ENCODE measurements at regions not wholly inside any gene's neighbourhood (a gene's known extent, or its start where the extent isn't known, plus 50 kb on each side); places are given as distances from the start of the nearest gene placed in this dataset.

DNA sequence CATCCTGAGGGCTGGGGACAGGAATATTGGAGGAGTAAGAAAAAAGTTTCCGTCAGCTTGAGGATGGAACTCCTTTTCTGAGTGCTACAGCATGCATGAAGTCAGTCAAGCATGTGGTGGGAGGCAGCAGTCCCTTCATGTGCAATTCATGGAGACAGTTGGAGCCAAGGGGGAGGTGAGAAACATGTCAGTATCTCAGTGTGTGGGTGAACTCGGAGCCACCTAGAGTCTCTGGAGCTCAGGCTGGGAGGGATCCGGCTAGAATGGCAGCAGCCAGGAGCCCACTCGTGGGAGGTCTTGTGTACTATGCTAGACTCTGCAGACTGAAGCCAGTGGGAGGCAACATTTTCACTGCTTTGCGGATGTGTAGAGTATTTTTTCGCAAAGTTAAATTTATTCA lies 60.3 kb downstream of the AVPR1A start:
- DNase-seq (no peak), ATAC-seq (no peak)
- no TSS peak for BruUV-seq (replicated peaks)
- H3K27me3 ChIP-seq (ENCODE audit: low read length): peaks cover 37% of the 10 kb centered on the region
- no peak overlapping the region for H3K27ac ChIP-seq (ENCODE audit: low read length)
- H3K79me2 ChIP-seq (ENCODE audit: low read length): no peaks in the 10 kb centered on the region
- CTCF ChIA-PET: no interaction called here
- POLR2A ChIA-PET (ENCODE audit: unreplicated experiment): no interaction called here
- H2AFZ ChIP-seq (ENCODE audit: low read length): no peak overlapping the region
- no peaks in the 10 kb centered on the region for H4K20me1 ChIP-seq (ENCODE audit: low read length)
- no peaks in the 10 kb centered on the region for H3K9me3 ChIP-seq (ENCODE audit: low read length)
- no peaks in the 10 kb centered on the region for H3F3A ChIP-seq (ENCODE audit: low read length, unreplicated experiment)
- TF ChIP-seq EZH2 (IDR thresholded peaks at IDR 0.05; ENCODE audit: low read length, unreplicated experiment) (no peak), EZH2phosphoT487 (IDR thresholded peaks at IDR 0.05; ENCODE audit: borderline replicate concordance, low read length) (no peak)
- TF ChIP-seq, protein P1, sequence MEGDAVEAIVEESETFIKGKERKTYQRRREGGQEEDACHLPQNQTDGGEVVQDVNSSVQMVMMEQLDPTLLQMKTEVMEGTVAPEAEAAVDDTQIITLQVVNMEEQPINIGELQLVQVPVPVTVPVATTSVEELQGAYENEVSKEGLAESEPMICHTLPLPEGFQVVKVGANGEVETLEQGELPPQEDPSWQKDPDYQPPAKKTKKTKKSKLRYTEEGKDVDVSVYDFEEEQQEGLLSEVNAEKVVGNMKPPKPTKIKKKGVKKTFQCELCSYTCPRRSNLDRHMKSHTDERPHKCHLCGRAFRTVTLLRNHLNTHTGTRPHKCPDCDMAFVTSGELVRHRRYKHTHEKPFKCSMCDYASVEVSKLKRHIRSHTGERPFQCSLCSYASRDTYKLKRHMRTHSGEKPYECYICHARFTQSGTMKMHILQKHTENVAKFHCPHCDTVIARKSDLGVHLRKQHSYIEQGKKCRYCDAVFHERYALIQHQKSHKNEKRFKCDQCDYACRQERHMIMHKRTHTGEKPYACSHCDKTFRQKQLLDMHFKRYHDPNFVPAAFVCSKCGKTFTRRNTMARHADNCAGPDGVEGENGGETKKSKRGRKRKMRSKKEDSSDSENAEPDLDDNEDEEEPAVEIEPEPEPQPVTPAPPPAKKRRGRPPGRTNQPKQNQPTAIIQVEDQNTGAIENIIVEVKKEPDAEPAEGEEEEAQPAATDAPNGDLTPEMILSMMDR (conservative IDR thresholded peaks at IDR 0.05; ENCODE audit: low read depth, low read length): no peak
- intact Hi-C loops (cut with micrococcal nuclease): no loop called here
- H3K4me2 ChIP-seq (ENCODE audit: low read length): no peak overlapping the region
- no peak overlapping the region for H3K4me3 ChIP-seq (ENCODE audit: low read length)
- no peak overlapping the region for H3K9ac ChIP-seq (ENCODE audit: low read length)
- no peaks in the 10 kb centered on the region for H3K4me1 ChIP-seq (ENCODE audit: insufficient read depth, low read length)
- no peaks in the 10 kb centered on the region for H3K36me3 ChIP-seq (ENCODE audit: low read depth, low read length)
- H3K9me2 ChIP-seq (replicated peaks; ENCODE audit: low read length): no peaks in the 10 kb centered on the region

DNA sequence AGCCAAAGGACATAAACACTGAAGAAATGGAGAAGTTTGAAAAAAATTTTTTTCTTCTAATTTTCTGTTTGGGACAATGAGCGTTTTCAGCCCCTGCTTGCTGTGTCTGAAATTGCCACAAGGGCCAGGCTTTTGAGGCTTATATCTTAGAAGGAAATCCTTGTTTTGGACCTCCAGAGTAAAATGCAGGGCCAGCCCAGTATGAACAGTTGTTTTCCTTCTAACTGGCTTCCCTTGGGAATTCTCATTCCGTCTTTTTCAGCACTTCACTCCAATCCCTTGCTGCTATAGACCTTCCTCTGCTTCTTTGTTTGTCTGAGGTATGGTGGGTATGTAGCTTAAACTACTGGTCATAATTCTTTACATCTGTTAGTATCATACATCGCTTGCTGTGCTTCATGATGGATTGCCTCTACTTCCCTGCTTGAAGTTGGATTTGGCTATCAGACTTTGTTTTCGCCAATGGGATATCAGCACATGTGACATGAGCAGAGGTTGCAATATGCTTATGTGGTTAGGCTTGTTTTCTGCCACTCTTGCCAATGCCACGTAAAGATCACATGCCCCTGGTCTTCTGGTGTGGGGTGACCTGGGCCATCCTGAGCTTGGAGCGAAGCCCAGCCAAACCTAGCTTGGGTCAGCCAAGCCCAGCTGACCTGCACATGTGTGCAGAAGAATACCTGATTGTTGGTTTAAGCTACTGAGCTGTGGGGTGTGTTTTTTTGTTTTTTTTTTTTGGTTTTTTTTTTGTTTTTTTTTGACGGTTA lies 64.7 kb downstream of the AVPR1A start:
- POLR2A ChIA-PET (ENCODE audit: unreplicated experiment): interaction anchor here (0.7 kb wide), 1 partner anchor 162 kb away, joined by 3 read pairs; no protein-coding TSS in a partner anchor

DNA sequence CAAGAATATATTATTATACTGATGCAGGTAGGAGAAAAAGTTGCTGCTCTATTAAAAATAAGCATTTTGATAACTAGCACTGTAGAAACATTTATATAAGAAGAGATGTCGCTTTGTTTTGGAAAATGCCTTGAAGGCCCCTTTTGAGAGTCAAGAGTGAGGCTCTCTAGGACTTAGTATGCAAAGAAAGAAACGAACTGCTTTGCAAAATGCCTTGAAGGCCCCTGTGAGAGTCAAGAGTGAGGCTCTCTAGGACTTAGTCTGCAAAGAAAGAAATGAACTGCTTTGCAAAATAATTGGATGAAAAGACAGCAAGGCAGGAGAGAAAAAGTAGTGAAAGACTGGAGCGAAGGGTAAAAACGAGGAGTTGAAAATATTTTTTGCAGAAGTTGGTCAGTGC lies 65.9 kb downstream of the AVPR1A start:
- Histone ChIP-seq H3K9me3 (ENCODE audit: low read length) (no peaks in the 10 kb centered on the region), H3K4me1 (ENCODE audit: insufficient read depth, low read length) (no peaks in the 10 kb centered on the region), H3K27me3 (ENCODE audit: low read length) (peaks cover 6% of the 10 kb centered on the region; the same call in 1 of the 2 replicates), H4K20me1 (ENCODE audit: low read length) (no peaks in the 10 kb centered on the region), H3K9me2 (replicated peaks; ENCODE audit: low read length) (no peaks in the 10 kb centered on the region), H3K4me3 (ENCODE audit: low read length) (no peak overlapping the region), H3K79me2 (ENCODE audit: low read length) (no peaks in the 10 kb centered on the region), H3K27ac (ENCODE audit: low read length) (no peak overlapping the region), H3K4me2 (ENCODE audit: low read length) (no peak overlapping the region), H3K9ac (ENCODE audit: low read length) (no peak overlapping the region), H3K36me3 (ENCODE audit: low read depth, low read length) (no peaks in the 10 kb centered on the region), H3F3A (ENCODE audit: low read length, unreplicated experiment) (no peaks in the 10 kb centered on the region), H2AFZ (ENCODE audit: low read length) (no peak overlapping the region)
- intact Hi-C loops (cut with micrococcal nuclease): no loop called here
- no TSS peak for BruUV-seq (replicated peaks)
- ChIA-PET POLR2A (ENCODE audit: unreplicated experiment) (no interaction called here), CTCF (no interaction called here)
- no peak for DNase-seq
- no peak for ATAC-seq
- TF ChIP-seq EZH2 (IDR thresholded peaks at IDR 0.05; ENCODE audit: low read length, unreplicated experiment) (no peak), EZH2phosphoT487 (IDR thresholded peaks at IDR 0.05; ENCODE audit: borderline replicate concordance, low read length) (no peak)
- TF ChIP-seq, protein P1 (conservative IDR thresholded peaks at IDR 0.05; ENCODE audit: low read depth, low read length): no peak

More for the DNA sequence above, 64.7 kb downstream of the AVPR1A start:
- no peak overlapping the region for H3K9ac ChIP-seq (ENCODE audit: low read length)
- H3K4me2 ChIP-seq (ENCODE audit: low read length): no peak overlapping the region
- H2AFZ ChIP-seq (ENCODE audit: low read length): no peak overlapping the region
- H3K27me3 ChIP-seq (ENCODE audit: low read length): peaks cover 17% of the 10 kb centered on the region
- no peaks in the 10 kb centered on the region for H3K79me2 ChIP-seq (ENCODE audit: low read length)
- H3K36me3 ChIP-seq (ENCODE audit: low read depth, low read length): no peaks in the 10 kb centered on the region
- no peaks in the 10 kb centered on the region for H3F3A ChIP-seq (ENCODE audit: low read length, unreplicated experiment)
- H3K9me3 ChIP-seq (ENCODE audit: low read length): no peaks in the 10 kb centered on the region
- CTCF ChIA-PET: no interaction called here
- no peaks in the 10 kb centered on the region for H3K9me2 ChIP-seq (replicated peaks; ENCODE audit: low read length)
- no peak overlapping the region for H3K27ac ChIP-seq (ENCODE audit: low read length)
- H3K4me1 ChIP-seq (ENCODE audit: insufficient read depth, low read length): no peaks in the 10 kb centered on the region
- no peaks in the 10 kb centered on the region for H4K20me1 ChIP-seq (ENCODE audit: low read length)
- DNase-seq: no peak
- no TSS peak for BruUV-seq (replicated peaks)
- ATAC-seq: no peak
- H3K4me3 ChIP-seq (ENCODE audit: low read length): no peak overlapping the region
- TF ChIP-seq EZH2phosphoT487 (IDR thresholded peaks at IDR 0.05; ENCODE audit: borderline replicate concordance, low read length) (no peak), EZH2 (IDR thresholded peaks at IDR 0.05; ENCODE audit: low read length, unreplicated experiment) (no peak)
- intact Hi-C loops (cut with micrococcal nuclease): no loop called here

Data from PC-3 (cell line).